ENCODE measurements at regions not wholly inside any gene's neighbourhood (a gene's known extent, or its start where the extent isn't known, plus 50 kb on each side); places are given as distances from the start of the nearest gene placed in this dataset.

DNA sequence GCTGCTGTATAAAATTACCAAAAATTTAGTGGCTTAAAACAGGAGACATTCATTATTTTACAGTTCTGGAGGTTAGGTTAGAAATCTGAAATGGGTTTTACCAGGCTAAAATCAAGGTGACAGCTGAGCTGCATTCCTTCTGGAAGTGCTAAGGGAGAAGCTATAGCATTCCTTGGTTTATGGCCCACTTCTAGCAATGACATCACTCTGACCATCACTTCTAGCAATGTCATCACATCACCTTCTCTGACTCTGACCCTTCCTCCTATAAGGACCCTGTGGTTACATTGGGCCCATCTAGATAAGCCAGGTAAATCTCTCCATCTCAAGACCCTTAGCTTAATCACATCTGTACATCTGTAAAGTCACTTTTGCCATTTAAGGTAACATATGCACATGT, 366.1 kb downstream of the EFNA5 start:
- intact Hi-C loops (cut with DNase I), result no loop called here

DNA sequence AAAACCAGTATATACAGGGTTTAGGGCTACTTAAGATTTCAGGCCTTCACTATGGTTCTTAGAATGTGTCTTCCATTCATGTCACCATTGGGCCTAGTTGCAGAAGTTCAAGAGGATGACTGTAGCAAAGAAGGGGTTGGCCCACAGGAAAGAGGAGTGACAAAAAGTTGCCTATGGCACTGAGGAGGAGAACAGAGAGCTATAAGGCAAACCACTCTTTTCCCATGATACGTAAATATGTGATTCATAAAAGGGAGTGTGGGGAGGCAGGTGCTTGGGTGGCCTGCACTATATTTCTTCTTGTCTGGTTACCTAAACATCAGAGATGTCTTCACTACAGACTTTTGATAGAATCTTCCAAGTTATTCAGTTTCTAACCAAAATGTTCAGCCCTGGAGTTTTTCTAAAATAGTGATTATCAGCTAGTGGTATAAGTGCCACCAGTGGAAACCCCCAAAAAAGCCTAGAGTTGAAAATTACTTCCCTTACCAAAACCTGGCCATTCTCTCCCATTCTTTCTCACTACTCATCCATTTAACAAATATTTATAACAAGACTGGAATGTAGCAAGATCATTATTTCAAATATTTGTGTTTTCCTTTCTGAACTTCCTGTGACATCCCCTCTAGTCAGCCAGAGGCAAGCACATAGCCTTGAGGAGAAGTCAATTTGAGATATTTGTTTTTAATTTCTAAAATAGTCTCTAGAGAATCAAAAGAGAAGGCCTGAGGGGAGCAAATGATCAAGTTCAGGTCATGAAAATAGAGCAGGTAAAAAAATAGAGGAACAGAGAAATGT, 367.4 kb downstream of the EFNA5 start:
- WGBS, result 91% methylated on average over 1 of the region's 1 CpG
- intact Hi-C loops (cut with DNase I), result no loop called here
- Histone ChIP-seq H3K4me3 (no peak overlapping the region), H3K9me3 (no peaks in the 10 kb centered on the region), H3K36me3 (no peaks in the 10 kb centered on the region), H3K4me1 (replicated peaks) (no peaks in the 10 kb centered on the region), H3K27ac (no peak overlapping the region), H3K27me3 (replicated peaks; ENCODE audit: insufficient read depth) (no peaks in the 10 kb centered on the region)
- DNase-seq (ENCODE audit: low spot score), result no peak
- TF ChIP-seq, protein P1, sequence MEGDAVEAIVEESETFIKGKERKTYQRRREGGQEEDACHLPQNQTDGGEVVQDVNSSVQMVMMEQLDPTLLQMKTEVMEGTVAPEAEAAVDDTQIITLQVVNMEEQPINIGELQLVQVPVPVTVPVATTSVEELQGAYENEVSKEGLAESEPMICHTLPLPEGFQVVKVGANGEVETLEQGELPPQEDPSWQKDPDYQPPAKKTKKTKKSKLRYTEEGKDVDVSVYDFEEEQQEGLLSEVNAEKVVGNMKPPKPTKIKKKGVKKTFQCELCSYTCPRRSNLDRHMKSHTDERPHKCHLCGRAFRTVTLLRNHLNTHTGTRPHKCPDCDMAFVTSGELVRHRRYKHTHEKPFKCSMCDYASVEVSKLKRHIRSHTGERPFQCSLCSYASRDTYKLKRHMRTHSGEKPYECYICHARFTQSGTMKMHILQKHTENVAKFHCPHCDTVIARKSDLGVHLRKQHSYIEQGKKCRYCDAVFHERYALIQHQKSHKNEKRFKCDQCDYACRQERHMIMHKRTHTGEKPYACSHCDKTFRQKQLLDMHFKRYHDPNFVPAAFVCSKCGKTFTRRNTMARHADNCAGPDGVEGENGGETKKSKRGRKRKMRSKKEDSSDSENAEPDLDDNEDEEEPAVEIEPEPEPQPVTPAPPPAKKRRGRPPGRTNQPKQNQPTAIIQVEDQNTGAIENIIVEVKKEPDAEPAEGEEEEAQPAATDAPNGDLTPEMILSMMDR (IDR thresholded peaks at IDR 0.05), result no peak
- no peak for TF ChIP-seq POLR2A (IDR thresholded peaks at IDR 0.05)
- no peak for TF ChIP-seq POLR2AphosphoS5 (IDR thresholded peaks at IDR 0.05)

More for the DNA sequence above, 366.1 kb downstream of the EFNA5 start:
- Histone ChIP-seq H3K4me3 (no peak overlapping the region), H3K36me3 (no peaks in the 10 kb centered on the region), H3K27ac (no peak overlapping the region), H3K4me1 (replicated peaks) (no peaks in the 10 kb centered on the region), H3K9me3 (no peaks in the 10 kb centered on the region), H3K27me3 (replicated peaks; ENCODE audit: insufficient read depth) (no peaks in the 10 kb centered on the region)
- no peak for DNase-seq (ENCODE audit: low spot score)
- TF ChIP-seq POLR2AphosphoS5 (IDR thresholded peaks at IDR 0.05), result no peak

DNA sequence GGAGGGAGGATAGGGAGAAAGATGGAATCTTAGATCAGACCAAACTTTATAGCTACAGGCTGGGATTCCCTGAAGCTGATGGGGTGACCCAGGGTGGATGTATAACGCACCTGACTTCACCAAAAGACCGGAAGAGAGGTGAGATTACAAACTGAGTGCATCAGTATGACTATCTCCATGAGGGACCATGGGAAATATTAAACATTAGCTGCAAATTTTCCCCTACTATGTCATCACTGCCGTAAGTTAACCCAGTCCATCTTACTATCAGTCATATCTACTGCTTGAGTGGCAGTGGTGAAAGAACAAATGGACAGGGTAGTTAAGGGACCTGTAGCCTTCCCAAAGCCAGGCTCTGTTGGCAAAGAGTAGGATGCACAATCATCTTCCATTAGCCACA, 368.3 kb downstream of the EFNA5 start:
- WGBS, result 94% methylated on average over 3 of the region's 3 CpGs
- no peak for DNase-seq (ENCODE audit: low spot score)
- Histone ChIP-seq H3K27me3 (replicated peaks; ENCODE audit: insufficient read depth) (no peaks in the 10 kb centered on the region), H3K27ac (no peak overlapping the region), H3K4me1 (replicated peaks) (no peaks in the 10 kb centered on the region), H3K4me3 (no peak overlapping the region), H3K9me3 (no peaks in the 10 kb centered on the region), H3K36me3 (no peaks in the 10 kb centered on the region)
- intact Hi-C loops (cut with DNase I), result no loop called here
- TF ChIP-seq, protein P1 (IDR thresholded peaks at IDR 0.05), result no peak
- TF ChIP-seq POLR2A (IDR thresholded peaks at IDR 0.05) (no peak), POLR2AphosphoS5 (IDR thresholded peaks at IDR 0.05) (no peak)

DNA sequence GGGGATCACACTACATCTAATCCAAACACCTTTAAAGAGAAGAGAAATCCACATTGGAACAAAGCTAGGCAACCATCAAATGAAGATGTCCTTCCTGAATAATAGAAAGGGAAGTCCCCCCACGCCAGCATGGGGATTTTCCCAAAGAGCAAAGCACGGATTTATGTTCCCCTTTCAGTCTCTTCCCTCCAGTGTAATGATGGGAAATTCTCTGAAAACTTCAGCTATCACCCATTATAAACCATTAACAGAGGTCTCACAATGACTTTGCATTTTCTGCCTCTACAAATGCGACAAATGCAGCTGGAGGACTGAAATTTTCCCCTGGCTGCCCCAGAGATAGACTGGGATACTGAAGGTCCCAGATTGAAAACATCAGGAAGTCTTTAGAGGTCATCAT, 368.7 kb downstream of the EFNA5 start:
- no peak overlapping the region for H3K4me3 ChIP-seq
- no peaks in the 10 kb centered on the region for H3K27me3 ChIP-seq (replicated peaks; ENCODE audit: insufficient read depth)
- no peak for TF ChIP-seq POLR2A (IDR thresholded peaks at IDR 0.05)
- TF ChIP-seq POLR2AphosphoS5 (IDR thresholded peaks at IDR 0.05), result no peak
- TF ChIP-seq, protein P1 (IDR thresholded peaks at IDR 0.05), result no peak
- no peaks in the 10 kb centered on the region for H3K9me3 ChIP-seq
- WGBS, result 90% methylated on average over 3 of the region's 3 CpGs
- intact Hi-C loops (cut with DNase I), result no loop called here
- no peaks in the 10 kb centered on the region for H3K36me3 ChIP-seq
- no peak for DNase-seq (ENCODE audit: low spot score)
- H3K4me1 ChIP-seq (replicated peaks), result no peaks in the 10 kb centered on the region
- H3K27ac ChIP-seq, result no peak overlapping the region

DNA sequence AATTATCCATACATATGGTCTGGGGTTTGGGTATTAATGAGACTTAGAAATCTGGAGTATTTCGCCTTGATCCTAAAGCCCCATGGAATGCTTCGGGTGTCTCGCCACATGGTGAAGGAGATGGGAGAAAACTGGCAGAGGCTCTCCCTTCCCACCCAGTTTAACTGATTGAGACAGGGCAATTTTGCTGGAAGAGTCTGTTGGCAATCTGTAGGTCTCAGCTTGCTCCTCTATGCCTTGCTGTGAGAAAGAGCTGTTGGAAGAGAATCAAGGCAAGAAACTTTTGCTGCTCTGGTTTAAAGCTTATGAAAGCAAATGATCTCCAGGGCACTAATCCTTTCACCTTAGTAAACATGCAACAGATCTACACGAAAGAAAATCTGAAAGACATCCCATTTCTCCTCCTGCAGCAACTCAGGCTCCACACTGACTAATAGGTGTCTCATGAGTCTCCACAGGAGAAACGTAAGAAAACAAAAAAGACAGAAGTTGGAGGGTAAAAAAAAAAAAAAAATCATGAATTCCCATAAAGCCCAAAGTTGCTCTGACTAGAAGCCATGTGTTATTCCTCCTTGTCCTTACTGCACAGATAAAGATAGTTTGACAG, 369.9 kb downstream of the EFNA5 start:
- Histone ChIP-seq H3K4me3 (no peak overlapping the region), H3K4me1 (replicated peaks) (no peaks in the 10 kb centered on the region), H3K36me3 (no peaks in the 10 kb centered on the region), H3K9me3 (no peaks in the 10 kb centered on the region), H3K27me3 (replicated peaks; ENCODE audit: insufficient read depth) (no peaks in the 10 kb centered on the region), H3K27ac (no peak overlapping the region)
- 53% methylated on average over 5 of the region's 5 CpGs for WGBS
- DNase-seq (ENCODE audit: low spot score), result no peak
- intact Hi-C loops (cut with DNase I), result no loop called here
- TF ChIP-seq, protein P1 (IDR thresholded peaks at IDR 0.05), result no peak
- TF ChIP-seq POLR2AphosphoS5 (IDR thresholded peaks at IDR 0.05) (no peak), POLR2A (IDR thresholded peaks at IDR 0.05) (no peak)
